OCI-LY3 (cell line): ENCODE measurements at regions not wholly inside any gene's neighbourhood (a gene's known extent, or its start where the extent isn't known, plus 50 kb on each side); places are given as distances from the start of the nearest gene placed in this dataset.

Experiments used
- H2AFZ ChIP-seq: fragments of 200-600, 300-600 bp; shearing (Covaris generic); 2 replicates; pipeline ENCODE4 v1.6.0; 2014; ENCODE audit warnings: antibody characterized with exemption, low read depth, low read length
- H3K27ac ChIP-seq: fragments of 200-600, 300-600 bp; sonication (generic); 2 replicates; pipeline ENCODE4 v1.5.1; 2014; ENCODE audit warnings: mild to moderate bottlenecking, low read length, moderate library complexity, mixed read lengths
- H3K27me3 ChIP-seq: fragments of 200-600, 300-600 bp; sonication (generic); 2 replicates; pipeline ENCODE4 v1.6.1; 2014; ENCODE audit warnings: low read depth, low read length, mixed read lengths
- H3K36me3 ChIP-seq: fragments of 200-600, 300-600 bp; sonication (generic); replicated peaks from 2 replicates; pipeline ENCODE3; 2014; ENCODE audit warnings: low read depth, low read length, mixed read lengths
- H3K4me1 ChIP-seq: fragments of 300-600, 200-600 bp; sonication (generic); 2 replicates; pipeline ENCODE4 v1.6.1; 2014; ENCODE audit warnings: low read length, mixed read lengths
- H3K4me2 ChIP-seq: fragments of 200-600, 300-600 bp; sonication (generic); 2 replicates; pipeline ENCODE4 v1.6.1; 2014; ENCODE audit warnings: low read length, mixed read lengths
- H3K4me3 ChIP-seq: fragments of 300-600, 200-600 bp; sonication (generic); 2 replicates; pipeline ENCODE4 v1.5.1; 2014; ENCODE audit warnings: antibody characterized with exemption, mild to moderate bottlenecking, low read length, moderate library complexity
- H3K79me2 ChIP-seq: fragments of 300-600, 200-600 bp; shearing (Covaris generic); 2 replicates; pipeline ENCODE4 v1.6.1; 2014; ENCODE audit warnings: mild to moderate bottlenecking, low read length, mixed read lengths
- H3K9ac ChIP-seq: fragments of 300-600, 200-600 bp; shearing (Covaris generic); 2 replicates; pipeline ENCODE4 v1.6.0; 2014; ENCODE audit warnings: mild to moderate bottlenecking, low read length, moderate library complexity
- H3K9me3 ChIP-seq: fragments of 200-600, 300-600 bp; shearing (Covaris generic); 2 replicates; pipeline ENCODE4 v1.6.1; 2014; ENCODE audit warnings: low read length, mixed read lengths; ENCODE audit not compliant: insufficient read depth
- H4K20me1 ChIP-seq: fragments of 200-600, 300-600 bp; sonication (generic); 2 replicates; pipeline ENCODE4 v1.6.1; 2016; ENCODE audit warnings: low read length, mixed read lengths; ENCODE audit not compliant: insufficient read depth
- EZH2phosphoT487 ChIP-seq: fragments of 200-600 bp; shearing (Covaris generic); IDR thresholded peaks from 2 replicates; pipeline ENCODE4 v1.6.1; 2018; ENCODE audit warnings: antibody characterized with exemption, mixed run types, low read depth
- TF ChIP-seq, protein P1 (sequence below): fragments of 200-600, 300-600 bp; sonication (generic); IDR thresholded peaks from 2 replicates; pipeline ENCODE4 v1.5.1; 2014; ENCODE audit warnings: antibody characterized with exemption, low read length, low read depth

DNA sequence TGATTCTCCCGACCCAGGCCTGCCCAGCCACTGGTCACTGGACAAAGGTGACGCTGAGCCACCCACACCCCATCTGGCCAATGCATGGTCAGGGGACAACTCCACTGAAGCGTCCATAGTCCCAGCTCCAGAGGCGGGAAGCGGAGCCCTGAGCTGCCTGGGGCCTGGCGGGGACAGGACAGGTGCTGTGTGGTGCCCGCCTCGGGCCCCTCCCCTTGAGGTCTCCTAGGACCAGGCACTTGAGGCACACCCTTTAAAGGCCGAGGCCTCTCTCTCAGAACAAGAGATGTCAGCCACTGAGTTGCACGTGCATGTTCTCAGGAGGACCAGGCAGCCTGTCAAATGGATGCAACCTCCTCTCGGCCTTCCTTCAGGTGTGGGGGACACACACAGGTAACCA is 52.5 kb upstream of the PPP2R2D start:
- H2AFZ ChIP-seq: no peak overlapping the region
- no peaks in the 10 kb centered on the region for H4K20me1 ChIP-seq
- H3K4me2 ChIP-seq: no peak overlapping the region
- H3K9ac ChIP-seq: no peak overlapping the region
- H3K4me3 ChIP-seq: no peak overlapping the region
- no peaks in the 10 kb centered on the region for H3K9me3 ChIP-seq
- TF ChIP-seq EZH2phosphoT487: no peak
- TF ChIP-seq, protein P1, sequence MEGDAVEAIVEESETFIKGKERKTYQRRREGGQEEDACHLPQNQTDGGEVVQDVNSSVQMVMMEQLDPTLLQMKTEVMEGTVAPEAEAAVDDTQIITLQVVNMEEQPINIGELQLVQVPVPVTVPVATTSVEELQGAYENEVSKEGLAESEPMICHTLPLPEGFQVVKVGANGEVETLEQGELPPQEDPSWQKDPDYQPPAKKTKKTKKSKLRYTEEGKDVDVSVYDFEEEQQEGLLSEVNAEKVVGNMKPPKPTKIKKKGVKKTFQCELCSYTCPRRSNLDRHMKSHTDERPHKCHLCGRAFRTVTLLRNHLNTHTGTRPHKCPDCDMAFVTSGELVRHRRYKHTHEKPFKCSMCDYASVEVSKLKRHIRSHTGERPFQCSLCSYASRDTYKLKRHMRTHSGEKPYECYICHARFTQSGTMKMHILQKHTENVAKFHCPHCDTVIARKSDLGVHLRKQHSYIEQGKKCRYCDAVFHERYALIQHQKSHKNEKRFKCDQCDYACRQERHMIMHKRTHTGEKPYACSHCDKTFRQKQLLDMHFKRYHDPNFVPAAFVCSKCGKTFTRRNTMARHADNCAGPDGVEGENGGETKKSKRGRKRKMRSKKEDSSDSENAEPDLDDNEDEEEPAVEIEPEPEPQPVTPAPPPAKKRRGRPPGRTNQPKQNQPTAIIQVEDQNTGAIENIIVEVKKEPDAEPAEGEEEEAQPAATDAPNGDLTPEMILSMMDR: no peak
- no peaks in the 10 kb centered on the region for H3K36me3 ChIP-seq
- H3K4me1 ChIP-seq: no peaks in the 10 kb centered on the region
- H3K27me3 ChIP-seq: no peaks in the 10 kb centered on the region
- no peaks in the 10 kb centered on the region for H3K79me2 ChIP-seq
- H3K27ac ChIP-seq: no peak overlapping the region

DNA sequence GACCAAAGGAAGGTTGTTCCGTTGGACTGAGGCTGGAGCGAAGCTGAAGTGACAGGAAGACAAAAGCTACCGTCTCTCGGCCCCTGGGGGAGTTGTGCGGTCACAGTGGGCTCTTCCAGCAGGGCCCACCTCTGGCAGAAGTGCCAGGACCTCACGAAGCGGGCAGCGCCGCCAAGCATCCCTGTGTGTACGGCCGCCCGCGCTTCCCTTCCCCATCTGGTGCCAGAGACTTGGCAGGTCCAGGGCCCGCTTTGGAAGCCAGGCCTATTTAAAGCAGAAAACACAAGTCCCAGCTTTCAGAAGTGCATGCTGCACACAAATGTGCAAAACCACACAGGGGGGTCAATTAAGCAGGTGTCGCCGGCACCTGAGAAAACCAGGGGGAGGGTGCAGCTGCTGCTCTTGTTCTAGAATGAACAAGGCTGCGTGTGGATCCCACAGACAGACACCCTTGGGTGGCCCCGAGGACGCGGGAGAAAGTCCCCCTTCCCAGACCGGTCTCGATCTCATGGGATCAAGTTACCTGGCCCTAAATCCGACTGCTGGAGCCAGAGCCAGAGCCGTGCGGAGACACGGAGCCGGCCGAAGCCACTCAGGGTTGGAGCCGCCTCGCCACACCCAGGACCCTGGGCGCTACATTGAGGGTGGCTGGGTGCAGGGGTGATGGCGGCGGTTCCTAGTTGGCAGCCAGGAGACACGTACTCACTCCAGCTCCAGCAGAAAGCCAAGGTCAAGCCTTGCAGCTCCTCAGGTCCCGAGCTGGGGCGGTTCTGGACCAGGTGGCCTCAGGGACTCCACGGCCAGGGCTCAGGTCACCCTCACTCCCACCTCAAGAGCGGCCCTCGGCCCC is 51.8 kb upstream of the PPP2R2D start:
- Histone ChIP-seq H3K36me3 (no peaks in the 10 kb centered on the region), H2AFZ (no peak overlapping the region), H4K20me1 (no peaks in the 10 kb centered on the region), H3K9me3 (no peaks in the 10 kb centered on the region), H3K79me2 (no peaks in the 10 kb centered on the region), H3K9ac (no peak overlapping the region), H3K4me3 (no peak overlapping the region), H3K4me2 (no peak overlapping the region), H3K27me3 (no peaks in the 10 kb centered on the region), H3K4me1 (no peaks in the 10 kb centered on the region), H3K27ac (no peak overlapping the region)
- TF ChIP-seq, protein P1: no peak
- TF ChIP-seq EZH2phosphoT487: no peak

DNA sequence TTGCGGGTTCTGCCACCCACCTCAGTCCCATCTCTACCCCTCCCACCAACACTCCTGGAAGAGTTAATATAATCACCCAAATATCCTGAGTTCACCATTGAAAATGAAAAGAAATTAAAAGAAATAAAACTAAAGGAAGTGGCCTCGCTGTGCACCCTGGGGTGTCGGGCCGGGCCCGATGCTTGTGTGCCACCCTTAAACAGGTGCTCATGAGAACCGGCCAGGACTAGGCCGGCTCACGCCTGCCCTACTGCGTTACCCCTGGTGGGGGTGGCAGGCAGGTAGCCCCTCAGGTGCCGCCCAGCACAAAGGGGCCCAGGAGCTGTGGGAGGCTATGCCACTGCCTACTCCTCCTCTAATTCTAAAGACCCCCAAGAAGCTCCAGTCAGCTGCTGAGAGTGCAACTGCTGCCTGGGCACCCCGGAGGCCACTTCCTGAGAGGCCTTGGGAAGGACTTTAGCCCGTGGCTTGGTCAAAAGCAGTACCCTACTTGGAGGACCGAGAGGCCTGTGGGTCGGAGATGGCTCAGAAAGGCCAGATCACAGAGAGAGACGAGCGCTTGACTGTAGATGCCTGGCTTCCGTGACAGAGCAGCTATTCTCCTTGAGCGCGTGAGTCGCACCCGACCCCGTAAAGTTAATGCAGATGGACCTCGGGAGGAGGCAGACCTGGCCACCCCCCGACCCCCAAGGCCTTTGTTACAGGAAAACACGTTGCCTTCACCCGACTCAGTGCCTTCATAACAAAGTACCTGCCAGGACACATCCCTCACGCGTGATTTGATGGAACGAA is 51.0 kb upstream of the PPP2R2D start:
- Histone ChIP-seq H3K4me1 (no peaks in the 10 kb centered on the region), H3K9ac (no peak overlapping the region), H3K79me2 (no peaks in the 10 kb centered on the region), H3K4me2 (no peak overlapping the region), H3K9me3 (no peaks in the 10 kb centered on the region), H3K4me3 (no peak overlapping the region), H3K27ac (no peak overlapping the region), H3K36me3 (no peaks in the 10 kb centered on the region), H4K20me1 (no peaks in the 10 kb centered on the region), H2AFZ (no peak overlapping the region), H3K27me3 (no peaks in the 10 kb centered on the region)
- TF ChIP-seq, protein P1: no peak
- no peak for TF ChIP-seq EZH2phosphoT487

DNA sequence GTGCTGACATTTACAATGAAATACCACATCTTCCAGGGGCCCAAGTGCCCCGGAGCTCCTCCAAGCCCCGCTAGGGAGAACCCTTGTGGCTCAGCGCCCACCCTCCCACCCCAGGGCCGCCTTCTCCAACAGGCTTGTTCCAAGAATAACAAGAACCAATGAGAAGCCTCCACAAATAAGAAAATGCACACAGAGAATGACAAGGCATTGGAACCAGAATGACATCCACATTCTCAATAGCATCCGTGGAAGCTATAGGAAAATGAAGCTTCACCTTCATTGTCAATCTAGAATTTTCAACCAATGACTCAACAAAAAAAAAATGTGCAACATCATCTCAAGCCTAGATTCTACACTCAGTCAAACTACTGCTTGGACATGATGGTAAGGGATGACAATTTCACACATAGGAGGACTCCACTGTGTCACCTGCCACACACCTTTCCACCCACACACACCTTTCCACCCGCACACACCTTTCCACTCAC is 50.4 kb upstream of the PPP2R2D start:
- no peaks in the 10 kb centered on the region for H3K4me1 ChIP-seq

More for the DNA sequence above, 50.4 kb upstream of the PPP2R2D start:
- H3K4me2 ChIP-seq: no peak overlapping the region
- H3K27ac ChIP-seq: no peak overlapping the region
- no peaks in the 10 kb centered on the region for H3K36me3 ChIP-seq
- H3K9ac ChIP-seq: no peak overlapping the region
- no peaks in the 10 kb centered on the region for H3K27me3 ChIP-seq
- no peaks in the 10 kb centered on the region for H3K79me2 ChIP-seq
- H4K20me1 ChIP-seq: no peaks in the 10 kb centered on the region
- no peak overlapping the region for H3K4me3 ChIP-seq
- TF ChIP-seq EZH2phosphoT487: no peak
- TF ChIP-seq, protein P1: no peak
- H3K9me3 ChIP-seq: no peaks in the 10 kb centered on the region
- no peak overlapping the region for H2AFZ ChIP-seq
